Epithelial cell of proximal tubule (primary cell): ENCODE measurements at regions not wholly inside any gene's neighbourhood (a gene's known extent, or its start where the extent isn't known, plus 50 kb on each side); places are given as distances from the start of the nearest gene placed in this dataset.
"Not testable (repeated sequence)": the region's sequence is repeated elsewhere in the genome, so short reads cannot be mapped to it uniquely, and the experiment has no call there.

Experiments used
- DNase-seq: peaks from one replicate; pipeline ENCODE4 v3.0.0-alpha.2; 2011; ENCODE audit warnings: low read depth
- H3K4me3 ChIP-seq: 2 replicates; pipeline ENCODE4 v1.5.1; 2011; ENCODE audit warnings: low read depth, mild to moderate bottlenecking, low read length
- TF ChIP-seq, protein P1 (sequence below): conservative IDR thresholded peaks from 2 replicates; pipeline ENCODE4 v1.5.1; 2012; ENCODE audit warnings: low read depth, mild to moderate bottlenecking, low read length

DNA sequence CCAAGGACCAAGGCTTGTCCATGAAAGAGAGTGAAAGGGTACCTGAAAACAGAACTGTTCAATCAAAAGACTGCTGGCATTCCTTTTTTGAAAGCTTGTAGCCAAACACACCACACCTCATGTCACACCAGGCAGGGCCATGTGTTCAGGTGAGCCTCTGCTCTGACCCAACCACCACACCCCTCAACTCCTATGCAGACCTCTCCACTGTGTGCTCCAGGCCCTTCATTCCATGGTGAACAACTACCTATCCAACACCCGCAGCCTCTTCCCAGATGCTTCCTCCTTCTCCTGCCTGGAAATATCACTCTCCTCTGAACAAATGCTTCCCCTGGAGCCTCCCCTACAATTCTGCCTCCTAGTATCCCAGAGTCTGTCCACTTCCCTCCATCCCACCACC, 166.6 kb downstream of the AVL9 start:
- H3K4me3 ChIP-seq: no peak overlapping the region
- TF ChIP-seq, protein P1, sequence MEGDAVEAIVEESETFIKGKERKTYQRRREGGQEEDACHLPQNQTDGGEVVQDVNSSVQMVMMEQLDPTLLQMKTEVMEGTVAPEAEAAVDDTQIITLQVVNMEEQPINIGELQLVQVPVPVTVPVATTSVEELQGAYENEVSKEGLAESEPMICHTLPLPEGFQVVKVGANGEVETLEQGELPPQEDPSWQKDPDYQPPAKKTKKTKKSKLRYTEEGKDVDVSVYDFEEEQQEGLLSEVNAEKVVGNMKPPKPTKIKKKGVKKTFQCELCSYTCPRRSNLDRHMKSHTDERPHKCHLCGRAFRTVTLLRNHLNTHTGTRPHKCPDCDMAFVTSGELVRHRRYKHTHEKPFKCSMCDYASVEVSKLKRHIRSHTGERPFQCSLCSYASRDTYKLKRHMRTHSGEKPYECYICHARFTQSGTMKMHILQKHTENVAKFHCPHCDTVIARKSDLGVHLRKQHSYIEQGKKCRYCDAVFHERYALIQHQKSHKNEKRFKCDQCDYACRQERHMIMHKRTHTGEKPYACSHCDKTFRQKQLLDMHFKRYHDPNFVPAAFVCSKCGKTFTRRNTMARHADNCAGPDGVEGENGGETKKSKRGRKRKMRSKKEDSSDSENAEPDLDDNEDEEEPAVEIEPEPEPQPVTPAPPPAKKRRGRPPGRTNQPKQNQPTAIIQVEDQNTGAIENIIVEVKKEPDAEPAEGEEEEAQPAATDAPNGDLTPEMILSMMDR: no peak
- DNase-seq: no peak

DNA sequence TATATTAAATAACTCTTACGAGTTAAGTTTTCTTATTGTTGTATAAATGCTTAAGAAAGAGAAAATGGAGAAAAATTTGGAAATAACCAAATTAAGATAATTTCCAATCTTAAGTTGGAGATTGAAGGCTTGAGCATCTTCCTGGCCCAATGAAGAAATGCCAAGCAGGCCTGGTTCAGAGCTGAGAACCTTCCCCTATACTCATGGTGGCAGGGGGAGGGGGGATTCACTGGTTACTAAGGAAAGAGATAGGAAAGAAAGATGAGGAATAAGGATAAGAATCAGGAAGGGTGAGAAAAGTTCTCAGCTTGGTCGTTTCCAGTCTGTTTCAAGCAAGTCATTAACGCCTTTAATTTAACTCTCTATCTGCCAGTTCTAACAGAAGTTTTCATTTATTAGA, 166.2 kb downstream of the AVL9 start:
- H3K4me3 ChIP-seq: no peak overlapping the region
- no peak for DNase-seq
- TF ChIP-seq, protein P1: no peak

DNA sequence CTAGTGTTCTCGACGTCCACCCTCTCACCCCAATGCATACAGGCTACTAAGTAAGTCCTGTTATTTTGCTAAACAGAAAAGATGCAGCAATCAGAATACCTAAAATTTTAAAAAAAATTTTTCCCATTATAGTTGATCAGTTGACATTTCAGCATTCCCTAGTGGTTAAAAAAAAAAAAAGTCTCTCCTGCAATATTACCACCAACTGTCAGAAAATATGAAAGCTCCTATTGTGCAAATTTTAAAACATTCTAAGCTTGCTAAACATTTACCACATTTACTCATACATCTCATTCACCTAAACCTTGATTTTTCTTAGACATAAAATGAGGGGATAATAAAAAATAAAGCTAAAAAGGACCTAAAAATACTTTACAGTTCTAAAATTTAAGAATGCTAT, 165.6 kb downstream of the AVL9 start:
- TF ChIP-seq, protein P1: no peak
- no peak for DNase-seq

DNA sequence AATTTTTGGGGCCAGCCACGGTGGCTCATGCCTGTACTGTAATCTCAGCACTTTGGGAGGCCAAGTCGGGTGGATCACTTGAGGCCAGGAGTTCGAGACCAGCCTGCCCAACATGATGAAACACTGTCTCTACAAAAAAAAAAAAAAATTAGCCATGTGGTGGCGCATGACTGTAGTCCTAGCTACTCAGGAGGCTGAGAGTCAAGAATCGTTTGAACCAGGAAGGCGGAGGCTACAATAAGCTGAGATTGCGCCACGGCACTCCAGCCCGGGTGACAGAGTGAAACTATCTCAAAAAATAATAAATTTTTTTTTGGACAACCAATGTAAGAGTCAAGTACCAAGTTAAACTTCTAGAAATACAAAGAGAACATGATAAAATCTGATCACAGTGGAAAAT, 164.6 kb downstream of the AVL9 start:
- TF ChIP-seq, protein P1: no peak
- no peak overlapping the region for H3K4me3 ChIP-seq
- no peak for DNase-seq

More for the DNA sequence above, 165.6 kb downstream of the AVL9 start:
- H3K4me3 ChIP-seq: no peak overlapping the region

DNA sequence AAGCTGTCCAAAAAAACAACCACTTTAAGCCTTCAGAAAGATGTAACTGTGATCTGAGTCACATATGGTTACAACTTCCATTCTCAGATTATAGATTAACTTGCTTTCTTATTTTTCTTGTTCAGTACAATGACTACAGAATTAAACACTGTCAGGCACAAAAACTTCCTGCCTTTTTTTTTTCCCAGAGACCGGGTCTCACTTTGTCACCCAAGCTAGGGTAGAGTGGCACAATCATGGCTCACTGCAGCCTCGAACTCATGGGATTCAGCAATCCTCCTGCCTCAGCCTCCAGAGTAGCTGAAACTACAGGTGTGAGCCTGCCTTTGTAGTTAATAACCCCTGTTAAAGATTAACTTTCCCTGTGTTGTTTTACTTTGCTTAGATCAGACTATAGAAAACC, 163.2 kb downstream of the AVL9 start:
- TF ChIP-seq, protein P1: no peak
- DNase-seq: peak; percentile 52
- peak overlapping the region; percentile 25 for H3K4me3 ChIP-seq

DNA sequence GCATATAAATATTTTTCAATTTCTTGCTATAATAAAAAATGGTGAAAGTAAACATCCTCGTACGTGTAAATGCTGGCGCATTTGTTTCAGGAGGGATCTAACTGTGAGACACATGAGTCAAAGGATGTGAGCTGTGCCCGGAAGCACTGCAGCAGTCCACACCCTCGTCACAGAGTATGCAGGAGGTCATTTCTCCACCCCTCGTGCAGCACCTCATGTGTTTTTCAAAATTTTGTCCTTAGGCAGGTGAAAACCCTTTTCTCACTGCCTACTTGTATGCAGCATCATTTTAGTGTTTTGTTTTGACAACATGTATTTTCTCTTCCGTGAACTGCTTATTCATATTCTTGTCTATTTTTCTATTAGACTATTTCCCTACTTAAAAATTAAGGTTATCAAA, 162.7 kb downstream of the AVL9 start:
- peak; percentile 33 for DNase-seq
- H3K4me3 ChIP-seq: peak overlapping the region; percentile 25
- TF ChIP-seq, protein P1: no peak

DNA sequence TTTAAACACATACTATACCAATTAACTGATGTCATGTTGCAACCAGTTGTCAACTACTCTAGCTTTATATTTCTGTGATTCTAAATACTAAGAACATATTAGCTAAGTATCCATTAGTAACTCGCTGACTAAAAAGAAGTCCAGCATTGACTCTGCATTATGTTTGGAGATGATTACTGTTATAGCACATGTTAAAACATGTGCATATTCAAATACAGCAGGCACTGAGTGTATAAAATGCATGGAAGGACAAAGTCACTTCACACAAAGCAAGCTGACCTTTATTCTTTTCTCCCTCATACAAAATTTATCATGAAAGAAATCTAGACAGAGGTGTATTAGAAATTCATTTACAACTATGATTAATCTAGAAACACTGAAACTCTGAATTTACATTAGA, 159.3 kb downstream of the AVL9 start:
- DNase-seq, H3K4me3 ChIP-seq: not testable (repeated sequence)

DNA sequence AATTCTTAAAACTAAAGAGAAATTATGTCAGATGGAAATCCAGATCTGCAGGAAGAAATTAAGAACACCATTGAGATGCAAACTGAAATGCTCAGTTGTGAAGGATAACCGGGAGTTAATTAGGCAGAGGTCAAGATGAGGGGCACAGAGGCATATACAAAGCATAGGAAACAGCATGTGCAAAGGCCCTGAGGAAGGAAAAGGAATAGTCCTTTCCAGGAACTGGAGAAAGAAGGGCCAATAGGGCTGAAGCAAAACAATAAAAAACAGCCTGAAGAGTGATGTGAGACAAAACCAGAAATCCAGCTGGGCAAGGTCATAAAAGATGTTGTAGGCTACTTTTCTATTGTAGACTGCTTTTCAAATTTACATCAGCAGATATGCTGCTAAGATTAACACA, 155.1 kb downstream of the AVL9 start:
- not testable (repeated sequence) for H3K4me3 ChIP-seq, DNase-seq
